Breast epithelium (tissue), 3 donors: ENCODE measurements at regions not wholly inside any gene's neighbourhood (a gene's known extent, or its start where the extent isn't known, plus 50 kb on each side); places are given as distances from the start of the nearest gene placed in this dataset.

ENCODE experiments used
- POLR2A ChIP-seq: fragments of 450-650 bp; IDR thresholded peaks from one replicate; pipeline ENCODE4 v1.6.1; 2016; ENCODE audit warnings: antibody characterized with exemption, mild to moderate bottlenecking, moderate library complexity
- POLR2AphosphoS5 ChIP-seq, 3 donors: sonication (generic); formaldehyde crosslinking; IDR thresholded peaks; one replicate each; pipeline ENCODE4 v1.6.1; 2017; ENCODE audit warnings: antibody characterized with exemption in 3 of 3

GRCh38 chr5:105274079-105274478 is 1711.5 kb upstream of the NUDT12 start:
- TF ChIP-seq POLR2AphosphoS5 (IDR thresholded peaks at IDR 0.05) (no peak), POLR2A (no peak)
